Heart left ventricle (tissue), 16 donors: ENCODE measurements at regions not wholly inside any gene's neighbourhood (a gene's known extent, or its start where the extent isn't known, plus 50 kb on each side); places are given as distances from the start of the nearest gene placed in this dataset.
"Not testable (repeated sequence)": the region's sequence is repeated elsewhere in the genome, so short reads cannot be mapped to it uniquely, and the experiment has no call there.

Source experiments
- ATAC-seq, 4 donors: fragments of 200-7000 bp; cut with Tn5 transposase; one replicate each; pipeline ENCODE4 v1.9.1; 2020 to 2022; ENCODE audit warnings: moderate library complexity in 4 of 4, mild to moderate bottlenecking in 3 of 4, moderate number of reproducible peaks in 1 of 4
- DNase-seq, 5 donors: peaks; one replicate each; pipeline ENCODE4 v3.0.0-alpha.2; 2020
- H3K27ac ChIP-seq, 12 donors: fragments of 200-600 bp; sonication (generic) in 4 of 12; one replicate each; pipeline versions ENCODE4 v1.5.0 to v1.8.0; 2016 to 2022; ENCODE audit warnings: mild to moderate bottlenecking in 2 of 12
- H3K27me3 ChIP-seq, 9 donors: fragments of 200-600 bp; sonication (generic) in 2 of 9; one replicate each; pipeline versions ENCODE4 v1.5.1 to v1.8.0; 2016 to 2022; ENCODE audit warnings: mild to moderate bottlenecking in 3 of 9
- H3K36me3 ChIP-seq, 9 donors: fragments of 200-600 bp; sonication (generic) in 2 of 9; one replicate each; pipeline versions ENCODE4 v1.5.0 to v1.8.0; 2018 to 2022; ENCODE audit warnings: mild to moderate bottlenecking in 2 of 9
- H3K4me1 ChIP-seq, 12 donors: fragments of 200-600 bp; sonication (generic) in 4 of 12; one replicate each; pipeline versions ENCODE4 v1.5.0 to v1.8.0; 2016 to 2022; ENCODE audit warnings: mild to moderate bottlenecking in 3 of 12
- H3K4me3 ChIP-seq, 12 donors: fragments of 200-600 bp; sonication (generic) in 4 of 12; one replicate each; pipeline versions ENCODE4 v1.5.0 to v1.8.0; 2017 to 2022; ENCODE audit warnings: mild to moderate bottlenecking in 9 of 12, moderate library complexity in 4 of 12
- H3K9me3 ChIP-seq, 12 donors: fragments of 200-600 bp; sonication (generic) in 4 of 12; one replicate each; pipeline versions ENCODE4 v1.5.0 to v1.8.0; 2016 to 2022; ENCODE audit warnings: mild to moderate bottlenecking in 1 of 12
- CTCF ChIP-seq, 12 donors: fragments of 200-600 bp; sonication (generic) in 4 of 12; IDR thresholded peaks; one replicate each; pipeline versions ENCODE4 v1.5.0 to v1.8.0; 2018 to 2022; ENCODE audit warnings: antibody characterized with exemption in 12 of 12, mild to moderate bottlenecking in 5 of 12
- POLR2A ChIP-seq, 2 donors: fragments of 450-650 bp; IDR thresholded peaks; one replicate each; pipeline ENCODE4 v1.6.1; 2017; ENCODE audit warnings: antibody characterized with exemption in 2 of 2, mild to moderate bottlenecking in 2 of 2, moderate library complexity in 2 of 2
- WGBS, 4 donors: extraction: QIAGEN DNeasy Blood & Tissue Kit in 2 of 4; methylation state at CpG; one replicate each; pipeline versions ENCODE4 v1.1.5 to v1.1.7; 2013 to 2018; 5-methylcytosine and 5-hydroxymethylcytosine counted together
- intact Hi-C, 10 donors: fragments of 100-400 bp; cut with DNase I; formaldehyde crosslinking; loops; one replicate each; pipeline versions ENCODE4 v1.11.1 to v1.14.2; 2022
- donor health status: ischemic (EF 13 %, LVEDD 7.1; RV severe dilation, severe dysfunction).
- donor health status: healthy with polysubstance abuse.
- donor health status: DM: no; HTN: yes; CAD: no.
- donor health status: DM: no; HTN: no; CAD: no.
- donor health status: ischemic (EF 25% LVEDD 6.9; RV normal size, moderate dysfunction).
- donor health status: ischemic (EF 25% LVEDD 5.7; RV mildly dilated, moderate dysfunction).
- donor health status: healthy.
- donor health status: DM: yes; HTN: yes; CAD: no.
- donor health status: ischemic (EF 35%, LVEDD 5.7; RV mildly dilated, moderate dysfunction).
- donor health status: nonischemic (EF 11% LVEDD 7.7; RV severe dilation, severe dysfunction).
- donor health status: DM: yes; HTN: yes; CAD: no.
- donor health status: PGD.
- donor health status: ischemic (EF 29% LVEDD 5.4; RV normal size, mild dysfunction).
- donor health status: nonischemic (EF 23%, LVEDD 6.1; RV moderate dilation, normal function).

GRCh38 chr21:28066596-28067387 lies 925.9 kb downstream of the LTN1 start:
- Histone ChIP-seq H3K36me3 (no peaks in the 10 kb centered on the region), H3K4me3 (no peak overlapping the region), H3K9me3 (no peaks in the 10 kb centered on the region), H3K27ac (no peak overlapping the region), H3K4me1 (peaks cover 0 to 41% (median 13%) of the 10 kb centered on the region in 12 donors), H3K27me3 (no peaks in the 10 kb centered on the region)
- TF ChIP-seq CTCF (IDR thresholded peaks at IDR 0.05) (no peak), POLR2A (IDR thresholded peaks at IDR 0.05) (no peak)
- intact Hi-C loops: loop anchor here in 3 of 10 donors (5.0 to 10.0 kb wide), 4 partner anchors 48 to 271 kb away; no protein-coding TSS in a partner anchor
- no peak for DNase-seq
- ATAC-seq: peak in 1 of 4 donors; percentile 22
- 76 to 86% (median 80%) methylated on average over 7 of the region's 7 CpGs for WGBS, 4 donors

- intact Hi-C loops: loop anchor here in 3 of 10 donors (5.0 to 10.0 kb wide), 4 partner anchors 49 to 271 kb away; no protein-coding TSS in a partner anchor
Observed at GRCh38 chr21:28066076-28066475, 926.6 kb downstream of the LTN1 start.

GRCh38 chr21:28063241-28064216 lies 929.1 kb downstream of the LTN1 start:
- no peak for ATAC-seq
- Histone ChIP-seq H3K4me3 (no peak overlapping the region), H3K4me1 (peaks cover 0 to 28% (median 8%) of the 10 kb centered on the region in 12 donors), H3K27ac (no peak overlapping the region), H3K9me3 (no peaks in the 10 kb centered on the region), H3K27me3 (no peaks in the 10 kb centered on the region), H3K36me3 (no peaks in the 10 kb centered on the region)
- intact Hi-C loops: loop anchor here in 3 of 10 donors (10.0 kb wide), 3 partner anchors 51 to 271 kb away; no protein-coding TSS in a partner anchor
- no peak for TF ChIP-seq POLR2A (IDR thresholded peaks at IDR 0.05)
- no peak for TF ChIP-seq CTCF (IDR thresholded peaks at IDR 0.05)
- WGBS, 4 donors: 90 to 95% (median 94%) methylated on average over 6 of the region's 6 CpGs
- no peak for DNase-seq

More at GRCh38 chr21:28066076-28066475, 926.6 kb downstream of the LTN1 start:
- 36 to 57% (median 44%) methylated on average over 1 of the region's 1 CpG for WGBS, 4 donors
- Histone ChIP-seq H3K9me3 (no peaks in the 10 kb centered on the region), H3K27ac (peak overlapping the region in 1 of 12 donors; percentile 50), H3K4me1 (peaks cover 0 to 41% (median 13%) of the 10 kb centered on the region in 12 donors), H3K36me3 (no peaks in the 10 kb centered on the region), H3K4me3 (no peak overlapping the region), H3K27me3 (no peaks in the 10 kb centered on the region)
- ATAC-seq (no peak), DNase-seq (no peak)
- TF ChIP-seq POLR2A (IDR thresholded peaks at IDR 0.05): no peak
- TF ChIP-seq CTCF (IDR thresholded peaks at IDR 0.05): no peak

GRCh38 chr21:28052956-28053355 lies 939.7 kb downstream of the LTN1 start:
- 46 to 76% (median 65%) methylated on average over 1 of the region's 1 CpG for WGBS, 4 donors
- H3K27ac ChIP-seq, H3K36me3 ChIP-seq, H3K4me1 ChIP-seq, H3K9me3 ChIP-seq, H3K27me3 ChIP-seq, ATAC-seq, H3K4me3 ChIP-seq, DNase-seq: not testable (repeated sequence)
- intact Hi-C loops: loop anchor here in 8 of 10 donors (5.0 to 10.0 kb wide), 8 partner anchors 282 to 1208 kb away; partner anchors contain the start of gene ADAMTS1 (in 7 of the 8)
